GM13977 (cell line): ENCODE measurements at regions not wholly inside any gene's neighbourhood (a gene's known extent, or its start where the extent isn't known, plus 50 kb on each side); places are given as distances from the start of the nearest gene placed in this dataset.
"Not testable (repeated sequence)": the region's sequence is repeated elsewhere in the genome, so short reads cannot be mapped to it uniquely, and the experiment has no call there.

Source experiments
- DNase-seq: peaks from one replicate; pipeline ENCODE4 v3.0.0; 2012; ENCODE audit warnings: low spot score
- in situ Hi-C: fragments of 300-500 bp; cut with MboI; formaldehyde crosslinking; loops from one replicate; pipeline ENCODE4 v1.12.0; 2022; ENCODE audit warnings: low sequenced_read_pairs, low pct_unique_long_range_greater_than_20kb, mixed read lengths, inconsistent platforms; ENCODE audit not compliant: unreplicated experiment
- TF ChIP-seq, protein P1 (sequence below): IDR thresholded peaks from 2 replicates; pipeline ENCODE4 v1.5.1; 2012; ENCODE audit warnings: mild to moderate bottlenecking, control low read depth; ENCODE audit not compliant: insufficient read depth; ENCODE audit errors: extremely low read depth, missing control alignments

DNA sequence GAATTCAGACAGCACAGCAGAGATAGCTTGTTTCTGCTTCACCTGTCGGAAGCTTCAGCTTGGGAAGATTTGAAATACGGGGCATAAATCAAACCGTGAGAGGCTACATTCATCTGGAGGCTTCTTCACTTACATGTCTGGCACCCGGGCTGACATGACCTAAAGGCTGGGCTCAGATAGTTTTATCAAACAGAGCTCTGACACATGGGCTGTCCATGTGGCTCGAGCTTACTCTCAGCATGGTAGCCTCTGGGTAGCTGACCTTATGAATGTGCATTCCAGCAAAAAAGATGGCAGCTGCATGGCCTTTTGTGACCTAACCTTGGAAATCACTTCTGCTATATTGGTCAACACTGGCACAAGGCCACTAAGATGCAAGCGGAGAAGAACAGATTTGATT is 414.5 kb downstream of the NDFIP2 start:
- TF ChIP-seq, protein P1, sequence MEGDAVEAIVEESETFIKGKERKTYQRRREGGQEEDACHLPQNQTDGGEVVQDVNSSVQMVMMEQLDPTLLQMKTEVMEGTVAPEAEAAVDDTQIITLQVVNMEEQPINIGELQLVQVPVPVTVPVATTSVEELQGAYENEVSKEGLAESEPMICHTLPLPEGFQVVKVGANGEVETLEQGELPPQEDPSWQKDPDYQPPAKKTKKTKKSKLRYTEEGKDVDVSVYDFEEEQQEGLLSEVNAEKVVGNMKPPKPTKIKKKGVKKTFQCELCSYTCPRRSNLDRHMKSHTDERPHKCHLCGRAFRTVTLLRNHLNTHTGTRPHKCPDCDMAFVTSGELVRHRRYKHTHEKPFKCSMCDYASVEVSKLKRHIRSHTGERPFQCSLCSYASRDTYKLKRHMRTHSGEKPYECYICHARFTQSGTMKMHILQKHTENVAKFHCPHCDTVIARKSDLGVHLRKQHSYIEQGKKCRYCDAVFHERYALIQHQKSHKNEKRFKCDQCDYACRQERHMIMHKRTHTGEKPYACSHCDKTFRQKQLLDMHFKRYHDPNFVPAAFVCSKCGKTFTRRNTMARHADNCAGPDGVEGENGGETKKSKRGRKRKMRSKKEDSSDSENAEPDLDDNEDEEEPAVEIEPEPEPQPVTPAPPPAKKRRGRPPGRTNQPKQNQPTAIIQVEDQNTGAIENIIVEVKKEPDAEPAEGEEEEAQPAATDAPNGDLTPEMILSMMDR, result no peak
- in situ Hi-C loops, result no loop called here
- DNase-seq, result no peak

DNA sequence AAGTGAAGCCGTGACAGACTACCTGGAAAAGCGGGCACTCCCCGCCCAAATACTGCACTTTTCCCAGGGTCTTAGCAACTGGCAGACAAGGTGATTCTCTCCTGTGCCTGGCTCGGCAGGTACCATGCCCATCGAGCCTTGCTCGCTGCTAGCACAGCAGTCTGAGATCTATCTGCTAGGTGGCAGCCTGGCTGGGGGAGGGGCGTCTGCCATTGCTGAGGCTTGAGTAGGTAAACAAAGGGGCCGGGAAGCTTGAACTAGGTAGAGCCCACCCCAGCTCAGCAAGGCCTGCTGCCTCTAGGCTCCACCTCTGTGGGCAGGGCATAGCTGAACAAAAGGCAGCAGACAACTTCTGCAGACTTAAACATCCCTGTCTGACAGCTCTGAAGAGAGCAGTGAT is 406.3 kb downstream of the NDFIP2 start:
- DNase-seq, in situ Hi-C loops: not testable (repeated sequence)

DNA sequence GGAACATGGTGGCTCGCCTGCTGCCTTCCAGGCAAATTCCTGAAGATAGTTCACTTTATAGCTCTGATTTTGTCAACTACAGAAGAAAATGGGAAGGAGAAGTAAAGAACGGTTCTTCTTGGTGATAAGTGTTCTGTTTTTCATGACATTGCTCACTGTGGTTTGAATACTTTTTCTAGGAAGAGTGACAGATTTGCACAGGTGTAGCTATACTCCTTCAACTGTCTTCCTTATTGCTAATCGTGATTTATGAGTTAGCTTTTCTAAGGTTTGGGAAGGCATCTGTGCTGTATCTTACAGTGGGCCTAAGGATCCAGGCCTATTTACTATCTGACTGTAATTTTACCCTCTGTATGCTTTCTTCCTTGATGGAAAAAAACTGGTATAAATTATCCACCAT is 405.6 kb downstream of the NDFIP2 start:
- in situ Hi-C loops, result no loop called here
- DNase-seq, result no peak
- TF ChIP-seq, protein P1, result no peak

DNA sequence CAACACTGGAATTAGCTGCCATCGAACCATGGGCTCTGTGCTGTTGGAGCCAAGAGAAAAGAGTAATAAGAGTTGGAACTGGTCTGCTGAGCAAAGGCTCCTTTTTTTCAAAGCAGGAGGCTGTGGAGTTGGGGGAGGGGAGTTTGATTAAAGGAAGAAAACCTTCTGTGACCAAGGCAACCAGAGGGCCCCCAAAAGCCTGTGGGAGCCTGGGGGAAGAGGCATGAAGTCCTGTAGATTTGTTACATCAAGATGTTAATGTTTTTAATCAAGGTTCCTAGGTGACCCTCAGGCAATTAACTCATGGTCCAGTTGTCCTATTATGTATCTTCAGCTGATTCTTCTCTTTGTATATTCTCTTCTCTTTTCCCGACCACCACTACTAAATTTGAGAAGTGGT is 403.9 kb downstream of the NDFIP2 start:
- DNase-seq, result no peak
- in situ Hi-C loops, result no loop called here
- TF ChIP-seq, protein P1, result no peak

DNA sequence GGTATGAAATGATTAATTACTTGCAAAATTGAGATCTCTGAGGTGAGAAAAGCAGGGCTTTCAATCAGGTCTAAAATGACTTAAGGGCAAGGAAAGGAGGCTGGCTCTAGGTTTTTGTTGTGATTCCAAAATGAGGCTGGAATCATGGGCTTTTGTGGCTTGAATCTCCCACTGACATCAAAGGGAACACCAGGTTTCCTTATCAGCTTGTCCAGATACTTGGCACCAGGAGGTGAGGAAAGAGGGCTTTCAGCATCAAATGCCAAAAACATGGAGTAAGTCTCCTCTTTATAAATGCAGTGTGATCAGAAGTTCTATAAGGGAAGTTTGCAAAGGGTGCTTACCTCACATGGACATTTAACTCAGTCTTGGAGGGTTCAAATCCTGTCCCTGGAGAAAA is 402.3 kb downstream of the NDFIP2 start:
- TF ChIP-seq, protein P1, result no peak
- in situ Hi-C loops, result no loop called here
- no peak for DNase-seq

DNA sequence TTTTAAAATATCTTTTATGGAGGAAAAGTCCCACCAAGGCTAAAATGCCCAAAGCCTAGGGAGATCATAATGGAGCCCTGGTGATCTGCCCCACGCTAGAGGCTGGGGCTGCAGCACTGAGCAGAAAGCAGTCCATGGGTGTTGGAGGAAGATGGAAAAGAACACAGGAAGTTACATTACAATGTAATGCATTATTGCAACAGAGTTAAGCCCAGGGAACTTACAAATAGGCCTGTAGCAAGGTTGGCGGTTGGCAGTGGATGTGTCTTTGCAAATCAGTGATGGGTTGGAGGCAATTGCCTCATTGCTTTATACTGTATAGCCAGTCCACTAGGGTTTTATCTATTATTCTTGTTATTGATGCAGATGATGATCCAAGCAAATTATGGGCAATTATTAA is 399.9 kb downstream of the NDFIP2 start:
- in situ Hi-C loops, result no loop called here
- no peak for DNase-seq
- TF ChIP-seq, protein P1, result no peak

DNA sequence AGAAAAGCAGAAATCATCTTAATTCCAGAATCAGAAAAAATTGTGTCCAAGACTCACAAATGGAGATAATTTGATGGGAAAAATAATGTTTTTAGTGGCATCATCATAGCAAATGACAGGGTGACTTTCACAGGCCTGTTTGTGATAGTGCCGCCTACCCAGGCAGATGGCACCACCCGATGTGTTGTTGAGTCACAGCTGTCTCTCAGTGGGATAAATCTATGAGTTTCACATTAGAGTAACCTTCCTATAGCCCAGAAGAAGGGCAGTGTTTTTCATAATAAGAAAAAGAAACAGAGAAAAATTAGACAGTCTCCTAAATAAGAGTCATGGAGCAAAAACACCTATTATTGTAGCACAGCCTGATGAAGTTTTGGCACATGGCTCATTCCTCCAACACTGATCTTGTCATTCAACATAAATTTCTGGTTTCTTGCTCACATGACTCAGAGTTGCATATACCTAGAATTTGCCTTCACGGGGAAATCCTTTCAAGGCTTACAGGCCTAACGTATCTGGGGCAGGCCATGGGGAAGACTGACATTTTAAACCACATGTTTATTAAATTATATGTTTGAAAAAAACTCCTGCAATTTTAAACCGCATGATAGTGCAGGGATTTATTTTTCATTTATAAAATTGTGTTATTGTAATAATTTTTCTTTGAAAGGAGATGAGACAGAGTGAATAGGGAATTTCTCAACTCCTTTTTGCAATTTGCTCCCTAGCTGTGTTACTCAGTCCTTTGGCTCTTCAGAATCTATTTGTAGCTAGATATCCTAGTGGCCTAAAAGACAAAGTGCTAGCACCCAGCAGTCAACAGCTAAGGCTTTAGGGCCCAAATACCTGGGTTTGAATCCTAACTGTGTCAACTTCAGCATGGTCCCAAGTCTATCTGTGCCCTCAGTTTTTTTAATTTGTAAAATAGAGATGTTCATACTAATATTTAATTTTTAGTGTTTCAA is 393.7 kb downstream of the NDFIP2 start:
- no peak for DNase-seq
- TF ChIP-seq, protein P1, result no peak
- in situ Hi-C loops, result no loop called here
